ENCODE measurements at regions not wholly inside any gene's neighbourhood (a gene's known extent, or its start where the extent isn't known, plus 50 kb on each side); places are given as distances from the start of the nearest gene placed in this dataset.

DNA sequence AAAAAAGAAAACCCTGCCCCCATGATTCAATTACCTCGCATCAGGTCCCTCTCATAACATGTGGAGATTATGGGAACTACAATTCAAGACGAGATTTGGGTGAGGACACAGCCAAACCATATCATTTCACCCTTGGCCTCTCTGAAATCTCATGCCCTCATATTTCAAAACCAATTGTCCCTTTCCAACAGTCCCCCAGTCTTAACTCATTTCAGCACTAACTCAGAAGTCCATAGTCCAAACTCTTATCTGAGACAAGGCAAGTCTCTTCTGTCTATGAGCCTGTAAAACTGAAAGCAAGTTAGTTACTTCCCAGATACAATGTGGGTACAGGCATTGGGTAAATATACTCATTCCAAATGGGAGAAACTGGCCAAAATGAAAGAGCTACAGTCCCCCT lies 536.1 kb downstream of the MEI4 start:
- TF ChIP-seq, protein P1, sequence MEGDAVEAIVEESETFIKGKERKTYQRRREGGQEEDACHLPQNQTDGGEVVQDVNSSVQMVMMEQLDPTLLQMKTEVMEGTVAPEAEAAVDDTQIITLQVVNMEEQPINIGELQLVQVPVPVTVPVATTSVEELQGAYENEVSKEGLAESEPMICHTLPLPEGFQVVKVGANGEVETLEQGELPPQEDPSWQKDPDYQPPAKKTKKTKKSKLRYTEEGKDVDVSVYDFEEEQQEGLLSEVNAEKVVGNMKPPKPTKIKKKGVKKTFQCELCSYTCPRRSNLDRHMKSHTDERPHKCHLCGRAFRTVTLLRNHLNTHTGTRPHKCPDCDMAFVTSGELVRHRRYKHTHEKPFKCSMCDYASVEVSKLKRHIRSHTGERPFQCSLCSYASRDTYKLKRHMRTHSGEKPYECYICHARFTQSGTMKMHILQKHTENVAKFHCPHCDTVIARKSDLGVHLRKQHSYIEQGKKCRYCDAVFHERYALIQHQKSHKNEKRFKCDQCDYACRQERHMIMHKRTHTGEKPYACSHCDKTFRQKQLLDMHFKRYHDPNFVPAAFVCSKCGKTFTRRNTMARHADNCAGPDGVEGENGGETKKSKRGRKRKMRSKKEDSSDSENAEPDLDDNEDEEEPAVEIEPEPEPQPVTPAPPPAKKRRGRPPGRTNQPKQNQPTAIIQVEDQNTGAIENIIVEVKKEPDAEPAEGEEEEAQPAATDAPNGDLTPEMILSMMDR (IDR thresholded peaks at IDR 0.05; ENCODE audit: low read length) = no peak
- TF ChIP-seq EZH2 (IDR thresholded peaks at IDR 0.05; ENCODE audit: borderline replicate concordance, low read length) = no peak

All from OCI-LY1 (cell line).